Right cardiac atrium (tissue), 5 donors: ENCODE measurements at regions not wholly inside any gene's neighbourhood (a gene's known extent, or its start where the extent isn't known, plus 50 kb on each side); places are given as distances from the start of the nearest gene placed in this dataset.

Source experiments
- ATAC-seq, 2 donors: fragments of 200-7000 bp; cut with Tn5 transposase; one replicate each; pipeline versions ENCODE4 v1.8.0 to v1.9.1; 2020; ENCODE audit warnings: moderate library complexity in 2 of 2, mild to moderate bottlenecking in 1 of 2
- DNase-seq, 3 donors: peaks; one replicate each; pipeline ENCODE4 v3.0.0-alpha.2; 2020
- H3K27ac ChIP-seq: one replicate; pipeline ENCODE4 v1.5.1; 2013; ENCODE audit warnings: mild to moderate bottlenecking, low read length, control low read depth, moderate library complexity
- H3K27me3 ChIP-seq: one replicate; pipeline ENCODE4 v1.6.1; 2013; ENCODE audit not compliant: control insufficient read depth, insufficient read depth
- H3K4me1 ChIP-seq: one replicate; pipeline ENCODE4 v1.6.1; 2013; ENCODE audit warnings: low read length; ENCODE audit not compliant: control insufficient read depth, insufficient read depth
- H3K4me3 ChIP-seq: one replicate; pipeline ENCODE4 v1.5.1; 2013; ENCODE audit warnings: low read length, control low read depth
- H3K9me3 ChIP-seq: one replicate; pipeline ENCODE4 v1.6.1; 2013; ENCODE audit warnings: low read length; ENCODE audit not compliant: control insufficient read depth
- WGBS: extraction: QIAGEN DNeasy Blood & Tissue Kit; methylation state at CpG from one replicate; pipeline ENCODE4 v1.1.7; 2013; 5-methylcytosine and 5-hydroxymethylcytosine counted together
- intact Hi-C, 4 donors: fragments of 100-400 bp; cut with DNase I; formaldehyde crosslinking; loops; one replicate each; pipeline versions ENCODE4 v1.11.0 to v1.14.0; 2022 to 2023
- donor health status: healthy with polysubstance abuse.
- donor health status: DM: no; HTN: yes; CAD: no.
- donor health status: DM: no; HTN: no; CAD: no.
- donor health status: DM: no; HTN: yes; CAD: no; lungs with severe emphysema.
- donor health status: DM: yes; HTN: yes; CAD: no.

GRCh38 chr2:37456479-37456878 is 112.0 kb downstream of the QPCT start:
- ATAC-seq, result no peak
- Histone ChIP-seq H3K4me1 (peaks cover 5% of the 10 kb centered on the region), H3K4me3 (no peak overlapping the region), H3K27ac (no peak overlapping the region), H3K9me3 (no peaks in the 10 kb centered on the region), H3K27me3 (no peaks in the 10 kb centered on the region)
- 24% methylated on average over 1 of the region's 1 CpG for WGBS
- intact Hi-C loops, result no loop called here
- DNase-seq, result peak in 1 of 3 donors; percentile 56

DNA sequence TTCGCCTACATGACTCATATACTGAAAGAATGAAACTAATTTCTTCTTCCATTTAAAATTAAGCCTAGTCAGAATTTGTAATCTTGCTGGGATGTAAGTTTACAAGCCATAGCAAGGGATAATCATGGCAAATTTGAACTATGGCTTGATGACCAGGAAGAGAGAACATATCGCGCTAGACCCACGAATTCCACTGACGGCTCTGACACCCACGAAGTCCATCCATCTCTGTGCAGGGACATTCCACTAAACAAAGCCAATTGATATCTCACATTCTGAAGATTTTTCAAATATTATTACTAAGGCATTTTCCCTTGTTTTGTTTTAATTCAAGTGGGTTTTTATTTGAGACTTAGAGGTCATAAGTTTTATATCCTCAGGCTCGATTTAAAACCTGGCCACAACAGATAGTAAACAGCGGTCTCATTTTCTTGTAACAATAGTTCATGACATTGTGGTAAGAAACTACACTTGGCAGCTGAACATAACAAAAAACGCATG is 113.0 kb downstream of the QPCT start:
- Histone ChIP-seq H3K27me3 (no peaks in the 10 kb centered on the region), H3K9me3 (no peaks in the 10 kb centered on the region), H3K4me1 (peaks cover 5% of the 10 kb centered on the region), H3K27ac (no peak overlapping the region), H3K4me3 (no peak overlapping the region)
- ATAC-seq (no peak), DNase-seq (no peak)
- intact Hi-C loops, result no loop called here
- WGBS, result 65% methylated on average over 9 of the region's 9 CpGs

GRCh38 chr2:37458133-37458532 is 113.7 kb downstream of the QPCT start:
- intact Hi-C loops, result no loop called here
- Histone ChIP-seq H3K4me1 (peaks cover 5% of the 10 kb centered on the region), H3K27ac (no peak overlapping the region), H3K9me3 (no peaks in the 10 kb centered on the region), H3K27me3 (no peaks in the 10 kb centered on the region), H3K4me3 (no peak overlapping the region)
- ATAC-seq, result no peak
- 99% methylated on average over 2 of the region's 2 CpGs for WGBS
- no peak for DNase-seq

GRCh38 chr2:37459095-37459981 is 114.9 kb downstream of the QPCT start:
- H3K27ac ChIP-seq, result no peak overlapping the region
- DNase-seq (no peak), ATAC-seq (no peak)
- H3K27me3 ChIP-seq, result no peaks in the 10 kb centered on the region
- H3K9me3 ChIP-seq, result no peaks in the 10 kb centered on the region
- 60% methylated on average over 3 of the region's 3 CpGs for WGBS
- H3K4me3 ChIP-seq, result no peak overlapping the region
- intact Hi-C loops, result no loop called here
- H3K4me1 ChIP-seq, result peaks cover 5% of the 10 kb centered on the region

DNA sequence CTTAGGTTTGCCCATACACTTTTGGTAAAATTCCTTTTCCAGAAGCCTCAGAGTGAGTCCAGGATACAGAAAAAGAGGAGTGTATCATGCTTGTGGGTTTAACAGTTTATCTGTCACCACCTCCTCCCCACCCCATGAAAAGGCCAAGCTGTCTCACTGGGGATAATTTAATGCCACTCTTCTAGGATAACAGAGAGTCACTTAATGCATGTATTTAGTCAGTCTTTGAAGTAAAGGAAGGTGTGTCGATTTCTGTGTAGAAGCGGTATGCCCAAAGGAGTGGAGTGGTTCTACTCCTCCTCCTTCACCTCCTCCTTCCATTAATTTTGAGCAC is 116.4 kb downstream of the QPCT start:
- intact Hi-C loops, result no loop called here
- Histone ChIP-seq H3K9me3 (no peaks in the 10 kb centered on the region), H3K4me1 (peaks cover 5% of the 10 kb centered on the region), H3K27ac (no peak overlapping the region), H3K4me3 (no peak overlapping the region), H3K27me3 (no peaks in the 10 kb centered on the region)
- no peak for DNase-seq
- 82% methylated on average over 2 of the region's 2 CpGs for WGBS
- ATAC-seq, result no peak

DNA sequence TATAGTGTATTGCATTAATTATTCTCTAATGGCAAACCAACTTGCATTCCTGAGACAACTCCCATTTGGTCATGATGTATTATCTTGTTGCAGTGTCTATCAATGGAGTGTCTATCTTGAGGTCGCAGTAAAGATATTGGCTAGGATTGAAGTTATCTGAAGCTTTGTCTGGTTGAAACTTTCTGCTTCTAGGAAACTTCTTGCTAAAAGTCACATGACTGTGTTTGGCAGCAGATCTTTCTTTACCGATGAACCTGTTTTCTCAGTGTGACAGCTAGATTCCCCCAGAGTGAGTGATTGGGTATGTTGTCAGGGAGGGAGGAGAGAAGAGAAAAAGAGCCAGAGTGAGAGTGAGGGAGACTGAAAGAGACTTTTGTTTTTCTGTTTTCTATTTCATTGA is 119.6 kb downstream of the QPCT start:
- DNase-seq (no peak), ATAC-seq (no peak)
- intact Hi-C loops, result no loop called here
- peaks cover 6% of the 10 kb centered on the region for H3K4me1 ChIP-seq
- 38% methylated on average over 2 of the region's 2 CpGs for WGBS
- no peaks in the 10 kb centered on the region for H3K9me3 ChIP-seq
- no peak overlapping the region for H3K27ac ChIP-seq
- H3K27me3 ChIP-seq, result no peaks in the 10 kb centered on the region
- H3K4me3 ChIP-seq, result no peak overlapping the region

GRCh38 chr2:37466533-37467222 is 122.2 kb downstream of the QPCT start:
- Histone ChIP-seq H3K9me3 (no peaks in the 10 kb centered on the region), H3K27ac (no peak overlapping the region), H3K27me3 (no peaks in the 10 kb centered on the region), H3K4me3 (no peak overlapping the region), H3K4me1 (peaks cover 4% of the 10 kb centered on the region)
- WGBS, result 73% methylated on average over 1 of the region's 1 CpG
- DNase-seq (no peak), ATAC-seq (no peak)
- intact Hi-C loops, result no loop called here

DNA sequence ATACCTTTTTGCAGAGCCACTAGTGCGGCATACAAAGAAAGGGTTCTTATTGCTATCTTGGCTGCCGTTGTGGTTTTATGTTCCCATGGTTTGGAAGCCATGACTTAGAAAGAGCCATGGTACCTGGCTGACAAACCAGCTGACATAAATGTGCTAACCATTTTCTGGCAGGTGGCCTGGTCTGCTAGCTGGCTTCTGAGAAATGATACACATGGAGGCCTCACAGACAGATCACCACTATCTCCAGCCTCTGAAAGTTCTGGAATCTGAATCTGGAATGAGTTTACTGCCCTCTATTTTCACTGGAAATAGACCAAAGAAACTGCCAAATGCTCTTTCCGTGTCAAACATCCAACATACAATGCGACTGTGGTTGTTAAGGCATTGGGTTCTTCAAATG is 123.7 kb downstream of the QPCT start:
- intact Hi-C loops, result no loop called here
- ATAC-seq, result peak in 1 of 2 donors; percentile 28
- DNase-seq, result peak in 2 of 3 donors; percentile 29 to 60

GRCh38 chr2:37469126-37469525 is 124.7 kb downstream of the QPCT start:
- intact Hi-C loops, result no loop called here
- DNase-seq (no peak), ATAC-seq (no peak)
- Histone ChIP-seq H3K27me3 (no peaks in the 10 kb centered on the region), H3K9me3 (no peaks in the 10 kb centered on the region), H3K4me1 (peaks cover 4% of the 10 kb centered on the region), H3K27ac (no peak overlapping the region), H3K4me3 (no peak overlapping the region)
- WGBS, result 38% methylated on average over 1 of the region's 1 CpG

More for the DNA sequence above, 123.7 kb downstream of the QPCT start:
- Histone ChIP-seq H3K27ac (no peak overlapping the region), H3K27me3 (no peaks in the 10 kb centered on the region), H3K4me1 (peaks cover 4% of the 10 kb centered on the region), H3K9me3 (no peaks in the 10 kb centered on the region), H3K4me3 (no peak overlapping the region)
- WGBS, result 60% methylated on average over 4 of the region's 4 CpGs

DNA sequence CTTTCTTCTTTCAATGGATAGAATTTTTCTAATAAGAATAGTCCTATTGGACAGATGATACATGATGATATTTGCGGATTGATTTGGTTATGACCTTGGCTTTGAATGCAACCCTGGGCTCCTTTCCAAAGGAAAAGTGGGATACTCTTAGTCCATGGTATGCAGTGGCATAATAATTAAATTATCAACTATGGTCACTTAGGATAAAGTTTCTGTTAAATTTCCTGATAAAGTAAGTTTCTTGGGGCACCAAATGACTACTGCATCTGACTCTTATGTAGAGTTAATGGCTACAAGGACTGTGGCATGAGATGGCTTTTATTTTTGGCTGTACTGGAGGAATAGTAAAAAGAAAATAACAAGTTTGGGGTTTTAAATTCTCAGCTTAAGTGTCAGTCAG is 126.7 kb downstream of the QPCT start:
- Histone ChIP-seq H3K9me3 (no peaks in the 10 kb centered on the region), H3K27ac (no peak overlapping the region), H3K27me3 (no peaks in the 10 kb centered on the region), H3K4me3 (no peak overlapping the region), H3K4me1 (peaks cover 4% of the 10 kb centered on the region)
- DNase-seq (no peak), ATAC-seq (no peak)
- 95% methylated on average over 1 of the region's 1 CpG for WGBS
- intact Hi-C loops, result no loop called here

DNA sequence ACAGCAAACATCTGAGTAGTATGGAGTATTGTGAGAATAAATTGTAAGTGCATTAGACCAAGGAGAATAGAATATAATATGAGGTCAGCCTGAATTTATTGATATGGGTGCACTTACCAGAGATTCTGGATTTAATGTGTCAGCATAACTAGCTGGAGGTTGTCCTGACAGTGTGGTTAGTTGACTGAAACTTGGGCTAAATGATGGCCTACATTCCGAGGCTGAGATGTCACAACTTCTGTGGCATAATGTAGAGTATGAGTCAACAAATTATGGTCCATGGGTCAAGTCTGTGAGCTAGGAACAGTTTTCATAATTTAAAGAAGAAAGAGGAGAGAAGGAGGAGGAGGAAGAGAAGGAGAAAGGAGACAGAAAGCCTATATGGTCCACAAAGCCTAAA is 127.6 kb downstream of the QPCT start:
- 73% methylated on average over 1 of the region's 1 CpG for WGBS
- intact Hi-C loops, result no loop called here
- DNase-seq (no peak), ATAC-seq (no peak)
- H3K27ac ChIP-seq, result no peak overlapping the region
- H3K4me1 ChIP-seq, result peaks cover 4% of the 10 kb centered on the region
- H3K4me3 ChIP-seq, result no peak overlapping the region
- no peaks in the 10 kb centered on the region for H3K27me3 ChIP-seq
- H3K9me3 ChIP-seq, result no peaks in the 10 kb centered on the region
